ENCODE measurements at regions not wholly inside any gene's neighbourhood (a gene's known extent, or its start where the extent isn't known, plus 50 kb on each side); places are given as distances from the start of the nearest gene placed in this dataset.

DNA sequence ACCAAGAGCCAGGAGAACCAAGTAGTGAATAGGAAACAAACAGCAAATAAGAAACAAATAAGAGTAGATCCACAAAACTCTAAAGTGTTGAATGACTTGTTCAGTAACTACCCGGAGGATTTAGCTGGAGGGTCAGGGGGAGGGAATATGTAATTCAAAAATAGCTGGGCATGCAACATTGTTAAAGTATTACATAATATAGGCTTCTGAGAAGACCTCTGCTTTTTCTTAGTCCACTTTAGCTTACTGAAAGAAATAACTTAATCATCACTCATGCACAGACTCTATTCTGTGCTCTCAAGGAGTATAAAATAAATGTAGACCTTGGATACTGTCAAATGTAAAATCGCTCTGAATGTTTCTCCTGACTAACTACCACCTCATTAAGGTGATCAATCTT, 183.2 kb upstream of the POU5F2 start:
- TF ChIP-seq CTCF (IDR thresholded peaks at IDR 0.05) (no peak), POLR2A (IDR thresholded peaks at IDR 0.05) (no peak)
